Hematopoietic multipotent progenitor cell (in vitro differentiated cells): ENCODE measurements at regions not wholly inside any gene's neighbourhood (a gene's known extent, or its start where the extent isn't known, plus 50 kb on each side); places are given as distances from the start of the nearest gene placed in this dataset.

Experiments used
- DNase-seq, 3 donors: peaks; one replicate each; pipeline ENCODE4 v3.0.0-alpha.2; 2011 to 2015; ENCODE audit warnings: low read depth in 2 of 3, low spot score in 2 of 3

DNA sequence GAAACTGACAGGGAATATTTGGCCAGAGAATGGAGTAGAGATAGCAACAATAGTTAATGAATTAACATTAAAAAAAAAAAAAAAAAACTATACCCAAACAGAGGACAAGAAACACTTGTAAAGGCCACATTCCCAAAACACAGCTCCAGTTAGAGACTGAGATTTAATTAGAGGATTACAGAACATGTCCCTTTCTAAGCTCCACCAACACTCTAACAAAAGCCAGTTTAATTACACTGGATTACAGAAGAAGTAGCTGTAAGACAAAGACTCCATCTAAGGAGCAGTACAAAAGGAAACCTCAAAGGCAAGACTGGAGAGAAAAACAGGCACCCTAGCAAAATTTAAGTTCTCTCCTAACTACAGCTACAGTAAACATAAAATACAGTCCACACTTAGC, 1247.7 kb upstream of the AGA start:
- DNase-seq = no peak

GRCh38 chr4:178693816-178694215, 1251.6 kb upstream of the AGA start:
- no peak for DNase-seq

DNA sequence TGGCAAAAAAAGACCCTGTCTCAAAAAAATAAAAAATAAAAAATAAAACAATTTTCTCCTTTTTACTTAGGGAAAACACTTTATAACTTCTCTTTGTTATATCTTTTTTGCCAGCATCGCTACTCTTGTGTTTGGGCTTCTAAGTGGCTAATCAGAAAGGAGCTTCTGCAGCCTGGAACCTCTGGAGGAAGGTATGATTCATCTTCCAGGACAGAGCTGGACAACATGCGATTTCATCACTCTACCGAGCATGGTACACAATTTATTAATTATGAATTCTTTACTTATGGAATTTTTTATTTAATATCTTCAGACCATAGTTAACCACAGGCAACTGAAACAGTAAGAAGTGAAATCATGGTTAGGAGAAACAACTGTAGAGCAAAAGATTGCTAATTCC, 1254.3 kb upstream of the AGA start:
- no peak for DNase-seq

DNA sequence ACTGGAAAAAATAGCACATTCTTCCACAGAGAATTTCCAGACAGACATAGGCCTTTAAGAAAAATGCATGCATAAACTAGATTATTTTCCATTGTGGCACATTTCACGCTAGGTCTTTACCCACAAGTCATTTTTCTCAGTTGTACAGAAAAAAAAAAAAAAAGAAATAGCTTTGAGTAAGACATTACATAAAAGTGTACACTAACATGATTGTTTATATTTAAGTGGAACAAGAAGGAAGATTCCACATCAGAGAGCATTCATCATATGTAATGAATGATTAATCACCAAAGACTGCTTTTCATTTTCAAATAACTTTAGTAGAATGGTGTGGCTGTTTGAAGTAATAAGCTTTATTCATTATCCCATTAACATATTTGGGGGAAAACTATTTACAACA, 1270.2 kb upstream of the AGA start:
- DNase-seq = no peak

- no peak for DNase-seq
Measured at GRCh38 chr4:178738026-178738425, 1295.8 kb upstream of the AGA start.

DNA sequence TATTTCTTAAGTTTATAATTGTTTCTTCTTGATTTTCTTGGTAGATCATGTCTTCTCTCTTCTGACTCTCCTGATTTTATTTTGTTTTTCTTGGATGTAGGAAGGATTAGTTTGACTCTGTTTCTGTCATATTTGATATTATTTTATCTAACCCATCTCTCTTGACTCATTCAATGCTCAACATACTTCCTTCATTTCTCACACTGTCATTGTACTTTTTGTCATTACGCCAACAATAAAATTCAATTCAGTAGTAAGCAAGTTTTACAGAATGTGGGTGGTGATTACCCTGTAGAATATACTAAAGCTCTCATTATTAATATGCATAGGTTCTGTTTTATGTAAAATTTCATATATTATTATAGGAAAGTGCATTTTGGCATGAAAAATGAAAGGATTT, 1303.0 kb upstream of the AGA start:
- DNase-seq = no peak

- no peak for DNase-seq
Measured at GRCh38 chr4:178752954-178753525, 1310.8 kb upstream of the AGA start.

DNA sequence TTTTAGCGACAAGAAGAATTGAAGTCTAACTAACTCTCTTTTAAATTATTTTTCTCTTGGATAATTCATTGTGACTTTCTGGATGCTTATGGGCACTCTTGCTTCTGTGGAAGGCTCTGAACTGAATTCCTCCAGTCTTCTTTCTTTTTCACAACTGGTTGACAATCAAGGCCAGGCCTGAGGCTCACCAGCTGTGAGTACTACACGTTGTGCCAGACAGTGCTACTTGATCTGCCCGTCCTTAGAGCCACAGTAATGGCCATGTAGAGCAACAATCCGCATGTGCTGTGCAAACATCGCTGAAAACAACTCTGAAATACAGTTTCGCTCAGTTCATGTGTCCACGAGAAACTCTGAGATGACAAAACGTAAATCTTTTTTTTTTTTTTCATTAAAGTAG, 1336.3 kb upstream of the AGA start:
- no peak for DNase-seq

DNA sequence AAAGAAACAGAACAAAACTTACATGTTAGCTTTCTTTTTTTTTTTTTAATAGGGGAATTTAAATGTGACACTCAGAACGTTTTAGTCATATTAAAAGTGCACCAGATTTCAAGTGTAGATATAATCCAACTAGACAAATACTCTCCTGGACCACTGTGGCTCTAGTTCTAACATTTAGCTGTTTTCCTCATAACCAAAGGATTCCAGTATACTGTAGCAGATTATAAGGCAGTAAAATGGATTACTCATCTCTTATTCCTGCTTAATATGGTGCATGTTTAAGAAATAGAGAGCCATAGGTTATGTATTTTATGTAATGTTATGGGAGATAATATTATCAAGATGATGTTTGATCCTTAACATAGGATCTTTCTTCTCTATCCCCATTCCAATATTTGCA, 1339.5 kb upstream of the AGA start:
- DNase-seq = no peak

GRCh38 chr4:178784491-178784890, 1342.3 kb upstream of the AGA start:
- DNase-seq = no peak

- DNase-seq = no peak
Measured at GRCh38 chr4:178789279-178789678, 1347.0 kb upstream of the AGA start.

DNA sequence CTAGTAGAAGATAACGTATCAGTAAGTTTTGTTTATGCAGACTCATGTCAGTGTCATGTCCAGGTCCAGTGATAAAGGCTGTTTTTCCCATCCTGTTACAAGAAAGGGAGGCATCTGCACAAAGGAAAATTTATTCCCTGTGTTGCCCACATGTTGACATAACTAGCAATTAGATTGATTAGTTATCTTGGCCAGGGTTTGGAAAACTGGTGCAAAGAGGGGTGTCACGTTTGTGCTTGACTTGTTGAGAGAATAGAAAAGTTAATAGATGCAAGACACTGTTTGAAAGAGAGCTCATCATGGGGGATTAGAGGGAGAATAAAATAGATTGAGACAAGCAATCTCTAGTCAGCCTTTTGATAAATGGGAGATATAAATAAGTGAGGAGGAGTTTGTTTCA, 1357.0 kb upstream of the AGA start:
- DNase-seq = no peak

GRCh38 chr4:178808106-178808505, 1365.9 kb upstream of the AGA start:
- DNase-seq = peak in 1 of 3 donors; percentile 39

- peak in 2 of 3 donors; percentile 22 to 61 for DNase-seq
Measured at GRCh38 chr4:178809921-178810320, 1367.7 kb upstream of the AGA start.

DNA sequence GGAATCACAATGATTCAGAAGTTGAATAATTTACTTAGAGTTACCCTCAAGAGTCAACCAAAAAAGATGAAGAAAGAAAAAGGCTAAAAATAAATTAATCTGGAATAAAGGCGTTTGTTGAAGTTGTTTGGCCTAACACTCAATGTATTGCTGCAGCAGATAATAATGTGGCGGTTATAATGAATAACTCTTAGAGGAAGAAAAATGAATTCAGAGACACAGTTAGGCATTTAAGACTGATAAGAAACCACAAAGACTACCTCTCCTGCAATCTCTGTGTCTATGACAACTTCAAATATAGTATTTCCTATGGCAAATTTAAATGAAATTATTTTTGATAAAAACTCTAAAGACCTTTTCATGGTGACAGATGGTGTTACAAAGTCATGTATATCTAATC, 1369.1 kb upstream of the AGA start:
- peak in 1 of 3 donors; percentile 55 for DNase-seq

- no peak for DNase-seq
Measured at GRCh38 chr4:178812866-178813265, 1370.6 kb upstream of the AGA start.

- DNase-seq = no peak
Measured at GRCh38 chr4:178814908-178815307, 1372.7 kb upstream of the AGA start.

DNA sequence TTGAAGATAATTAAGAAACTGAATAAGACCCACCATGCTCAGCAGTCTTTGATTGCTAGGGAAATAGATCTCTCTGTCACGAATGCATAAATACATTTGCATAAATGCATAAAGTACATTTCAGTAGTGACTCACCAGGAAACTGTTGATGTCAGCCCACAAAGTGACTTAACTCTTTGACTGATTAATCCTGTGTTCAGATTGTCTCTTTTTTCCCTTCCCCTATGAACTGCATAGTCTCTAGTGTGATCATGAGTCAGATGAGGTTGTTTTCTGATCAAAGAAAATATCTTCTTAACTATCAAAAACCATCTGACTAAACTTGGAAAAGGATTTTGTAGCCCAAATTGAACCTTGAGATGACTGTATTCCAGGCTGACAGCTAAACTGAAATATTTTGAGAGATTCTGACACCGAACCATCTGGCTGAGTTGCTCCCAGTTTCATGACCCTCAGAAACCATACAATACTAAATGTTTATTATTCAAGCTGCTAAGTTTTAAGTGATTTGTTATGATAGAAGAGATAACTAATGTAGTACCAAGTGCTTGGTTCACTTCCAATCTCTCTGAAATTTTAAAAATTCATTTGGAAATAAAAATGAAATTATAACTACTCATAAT, 1381.5 kb upstream of the AGA start:
- no peak for DNase-seq

DNA sequence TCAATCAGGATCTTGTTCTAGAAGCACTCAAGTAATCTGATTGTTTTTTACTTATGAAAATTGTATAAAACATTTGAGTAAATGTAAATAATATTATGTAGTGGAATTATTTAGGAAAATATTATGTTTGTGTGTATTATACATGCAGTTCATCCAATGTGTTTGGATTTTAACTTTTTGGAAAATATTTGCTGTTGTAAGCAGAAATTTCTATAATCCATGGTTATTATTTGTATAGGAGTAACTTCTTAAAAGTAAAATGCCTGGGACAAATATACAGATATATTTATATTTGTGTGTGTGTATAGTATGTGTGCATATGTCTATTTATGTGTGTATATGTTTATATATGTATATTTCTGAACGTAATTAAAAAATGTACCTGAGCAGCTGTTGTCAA, 1394.6 kb upstream of the AGA start:
- DNase-seq = no peak

- DNase-seq = no peak
Measured at GRCh38 chr4:178838776-178839175, 1396.5 kb upstream of the AGA start.

DNA sequence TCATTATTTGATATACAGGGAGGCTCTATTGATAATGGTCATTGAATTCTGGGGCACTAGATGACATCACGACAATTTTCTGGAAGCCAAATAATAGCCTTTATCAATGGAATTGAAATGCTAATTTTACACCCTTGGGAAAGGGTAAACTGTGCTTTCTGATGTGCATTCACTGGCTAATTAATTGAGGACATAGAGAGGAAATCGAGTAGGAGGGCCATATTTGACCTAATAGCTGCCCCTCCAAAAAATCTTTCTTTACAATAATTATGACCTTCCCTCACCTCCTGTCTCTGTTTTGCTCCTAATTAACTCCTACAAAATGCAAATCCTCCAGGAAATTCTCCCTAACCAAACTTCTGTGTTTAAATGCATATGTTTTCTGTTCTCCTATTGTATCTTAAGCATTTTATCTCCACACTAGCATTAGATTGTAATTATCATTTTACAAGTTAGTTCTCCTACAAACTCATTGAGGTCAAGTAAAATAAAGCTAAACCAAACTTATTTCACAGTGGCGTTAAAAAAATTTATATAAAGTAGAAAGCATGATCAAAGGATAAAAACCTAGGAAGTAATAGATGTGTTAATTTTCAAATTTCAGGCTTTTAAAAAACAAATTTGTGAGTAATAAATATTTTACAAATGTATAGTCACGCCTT, 1414.0 kb upstream of the AGA start:
- DNase-seq = no peak

- peak in 2 of 3 donors; percentile 42 to 80 for DNase-seq
Measured at GRCh38 chr4:178871476-178871875, 1429.2 kb upstream of the AGA start.
